Cardiac muscle cell (in vitro differentiated cells and primary cell): ENCODE measurements at regions not wholly inside any gene's neighbourhood (a gene's known extent, or its start where the extent isn't known, plus 50 kb on each side); places are given as distances from the start of the nearest gene placed in this dataset.

ENCODE experiments used
- DNase-seq, 2 donors: peaks; one replicate each; pipeline versions ENCODE4 v3.0.0 to v3.0.0-alpha.2; 2010 to 2017; ENCODE audit warnings: low read depth in 1 of 2, low spot score in 1 of 2
- H3K27ac ChIP-seq: fragments of 200-600 bp; sonication (generic); 2 replicates; pipeline ENCODE4 v1.5.1; 2016
- H3K27me3 ChIP-seq: fragments of 200-600 bp; sonication (generic); 2 replicates; pipeline ENCODE4 v1.6.0; 2016; ENCODE audit warnings: control low read depth
- H3K36me3 ChIP-seq: fragments of 200-600 bp; sonication (generic); 2 replicates; pipeline ENCODE4 v1.5.1; 2016; ENCODE audit warnings: control low read depth
- H3K4me1 ChIP-seq: fragments of 200-600 bp; sonication (generic); 2 replicates; pipeline ENCODE4 v1.8.1; 2017; ENCODE audit warnings: low read depth, mild to moderate bottlenecking, mixed run types
- H3K4me3 ChIP-seq: fragments of 200-600 bp; sonication (generic); 2 replicates; pipeline ENCODE4 v1.5.1; 2016; ENCODE audit warnings: mild to moderate bottlenecking
- H3K9me3 ChIP-seq: fragments of 200-600 bp; sonication (generic); 2 replicates; pipeline ENCODE4 v1.5.1; 2017; ENCODE audit warnings: low read depth, mild to moderate bottlenecking, control low read depth
- CTCF ChIP-seq: IDR thresholded peaks from 2 replicates; pipeline ENCODE4 v1.5.1; 2012; ENCODE audit warnings: low read depth, mild to moderate bottlenecking, low read length

- Histone ChIP-seq H3K4me1 (no peaks in the 10 kb centered on the region), H3K27me3 (no peaks in the 10 kb centered on the region), H3K36me3 (no peaks in the 10 kb centered on the region), H3K27ac (no peak overlapping the region), H3K4me3 (no peak overlapping the region), H3K9me3 (no peaks in the 10 kb centered on the region)
- no peak for TF ChIP-seq CTCF
- DNase-seq: peak in 1 of 2 donors; percentile 50
Observed at GRCh38 chr6:14423330-14423729, 305.8 kb downstream of the CD83 start.

- H3K4me1 ChIP-seq: no peaks in the 10 kb centered on the region
- no peak overlapping the region for H3K4me3 ChIP-seq
- no peak for TF ChIP-seq CTCF
- DNase-seq: no peak
- no peaks in the 10 kb centered on the region for H3K36me3 ChIP-seq
- no peaks in the 10 kb centered on the region for H3K27me3 ChIP-seq
- H3K9me3 ChIP-seq: no peaks in the 10 kb centered on the region
- H3K27ac ChIP-seq: no peak overlapping the region
Observed at GRCh38 chr6:14423955-14424354, 306.4 kb downstream of the CD83 start.

- Histone ChIP-seq H3K9me3 (no peaks in the 10 kb centered on the region), H3K4me3 (no peak overlapping the region), H3K36me3 (no peaks in the 10 kb centered on the region), H3K27ac (no peak overlapping the region), H3K4me1 (no peaks in the 10 kb centered on the region), H3K27me3 (no peaks in the 10 kb centered on the region)
- TF ChIP-seq CTCF: no peak
- DNase-seq: no peak
Observed at GRCh38 chr6:14425805-14426204, 308.2 kb downstream of the CD83 start.

- no peak overlapping the region for H3K27ac ChIP-seq
- no peaks in the 10 kb centered on the region for H3K27me3 ChIP-seq
- no peak for TF ChIP-seq CTCF
- H3K4me1 ChIP-seq: peaks cover 1% of the 10 kb centered on the region
- H3K4me3 ChIP-seq: no peak overlapping the region
- no peak for DNase-seq
- H3K36me3 ChIP-seq: no peaks in the 10 kb centered on the region
- no peaks in the 10 kb centered on the region for H3K9me3 ChIP-seq
Observed at GRCh38 chr6:14426281-14426680, 308.7 kb downstream of the CD83 start.

GRCh38 chr6:14428269-14428668 lies 310.7 kb downstream of the CD83 start:
- Histone ChIP-seq H3K36me3 (no peaks in the 10 kb centered on the region), H3K27ac (no peak overlapping the region), H3K4me3 (no peak overlapping the region), H3K9me3 (no peaks in the 10 kb centered on the region), H3K27me3 (no peaks in the 10 kb centered on the region), H3K4me1 (peaks cover 10% of the 10 kb centered on the region)
- DNase-seq: no peak
- TF ChIP-seq CTCF: no peak

- H3K4me1 ChIP-seq: peaks cover 10% of the 10 kb centered on the region
- DNase-seq: peak in 1 of 2 donors; percentile 9
- no peak for TF ChIP-seq CTCF
Observed at GRCh38 chr6:14429396-14429795, 311.8 kb downstream of the CD83 start.

More at GRCh38 chr6:14429396-14429795, 311.8 kb downstream of the CD83 start:
- Histone ChIP-seq H3K36me3 (no peaks in the 10 kb centered on the region), H3K27ac (no peak overlapping the region), H3K9me3 (no peaks in the 10 kb centered on the region), H3K4me3 (no peak overlapping the region), H3K27me3 (no peaks in the 10 kb centered on the region)
